ENCODE measurements at regions not wholly inside any gene's neighbourhood (a gene's known extent, or its start where the extent isn't known, plus 50 kb on each side); places are given as distances from the start of the nearest gene placed in this dataset.

DNA sequence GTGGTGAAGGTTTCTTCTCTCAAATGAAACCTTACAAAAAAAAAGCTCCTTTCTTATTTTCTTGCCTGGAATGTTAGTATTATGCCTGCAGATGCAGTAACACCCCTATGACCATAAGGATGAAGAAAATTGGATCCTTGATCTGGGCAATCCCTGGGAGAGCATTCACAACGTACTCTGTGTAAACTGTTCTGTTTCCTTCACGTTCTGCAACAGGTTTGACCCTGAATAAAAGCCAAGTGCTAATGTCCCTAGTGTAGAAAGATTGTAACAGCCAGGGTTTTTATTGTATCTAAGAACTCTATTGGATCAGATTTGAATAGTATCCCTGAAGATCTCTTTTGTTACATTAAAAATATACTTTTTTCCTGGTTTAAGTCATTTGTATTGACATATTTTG, 1639.6 kb upstream of the ACO1 start:
- TF ChIP-seq, protein P1, sequence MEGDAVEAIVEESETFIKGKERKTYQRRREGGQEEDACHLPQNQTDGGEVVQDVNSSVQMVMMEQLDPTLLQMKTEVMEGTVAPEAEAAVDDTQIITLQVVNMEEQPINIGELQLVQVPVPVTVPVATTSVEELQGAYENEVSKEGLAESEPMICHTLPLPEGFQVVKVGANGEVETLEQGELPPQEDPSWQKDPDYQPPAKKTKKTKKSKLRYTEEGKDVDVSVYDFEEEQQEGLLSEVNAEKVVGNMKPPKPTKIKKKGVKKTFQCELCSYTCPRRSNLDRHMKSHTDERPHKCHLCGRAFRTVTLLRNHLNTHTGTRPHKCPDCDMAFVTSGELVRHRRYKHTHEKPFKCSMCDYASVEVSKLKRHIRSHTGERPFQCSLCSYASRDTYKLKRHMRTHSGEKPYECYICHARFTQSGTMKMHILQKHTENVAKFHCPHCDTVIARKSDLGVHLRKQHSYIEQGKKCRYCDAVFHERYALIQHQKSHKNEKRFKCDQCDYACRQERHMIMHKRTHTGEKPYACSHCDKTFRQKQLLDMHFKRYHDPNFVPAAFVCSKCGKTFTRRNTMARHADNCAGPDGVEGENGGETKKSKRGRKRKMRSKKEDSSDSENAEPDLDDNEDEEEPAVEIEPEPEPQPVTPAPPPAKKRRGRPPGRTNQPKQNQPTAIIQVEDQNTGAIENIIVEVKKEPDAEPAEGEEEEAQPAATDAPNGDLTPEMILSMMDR (IDR thresholded peaks at IDR 0.05 in 2 of 3, conservative IDR thresholded peaks at IDR 0.05 in 1 of 3; ENCODE audit: borderline replicate concordance in 1 of 3, insufficient read depth in 1 of 3, low read depth in 2 of 3, low read length in 2 of 3), result no peak
- TF ChIP-seq, protein P2, sequence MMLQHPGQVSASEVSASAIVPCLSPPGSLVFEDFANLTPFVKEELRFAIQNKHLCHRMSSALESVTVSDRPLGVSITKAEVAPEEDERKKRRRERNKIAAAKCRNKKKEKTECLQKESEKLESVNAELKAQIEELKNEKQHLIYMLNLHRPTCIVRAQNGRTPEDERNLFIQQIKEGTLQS (IDR thresholded peaks at IDR 0.05), result no peak
- TF ChIP-seq, protein P3, sequence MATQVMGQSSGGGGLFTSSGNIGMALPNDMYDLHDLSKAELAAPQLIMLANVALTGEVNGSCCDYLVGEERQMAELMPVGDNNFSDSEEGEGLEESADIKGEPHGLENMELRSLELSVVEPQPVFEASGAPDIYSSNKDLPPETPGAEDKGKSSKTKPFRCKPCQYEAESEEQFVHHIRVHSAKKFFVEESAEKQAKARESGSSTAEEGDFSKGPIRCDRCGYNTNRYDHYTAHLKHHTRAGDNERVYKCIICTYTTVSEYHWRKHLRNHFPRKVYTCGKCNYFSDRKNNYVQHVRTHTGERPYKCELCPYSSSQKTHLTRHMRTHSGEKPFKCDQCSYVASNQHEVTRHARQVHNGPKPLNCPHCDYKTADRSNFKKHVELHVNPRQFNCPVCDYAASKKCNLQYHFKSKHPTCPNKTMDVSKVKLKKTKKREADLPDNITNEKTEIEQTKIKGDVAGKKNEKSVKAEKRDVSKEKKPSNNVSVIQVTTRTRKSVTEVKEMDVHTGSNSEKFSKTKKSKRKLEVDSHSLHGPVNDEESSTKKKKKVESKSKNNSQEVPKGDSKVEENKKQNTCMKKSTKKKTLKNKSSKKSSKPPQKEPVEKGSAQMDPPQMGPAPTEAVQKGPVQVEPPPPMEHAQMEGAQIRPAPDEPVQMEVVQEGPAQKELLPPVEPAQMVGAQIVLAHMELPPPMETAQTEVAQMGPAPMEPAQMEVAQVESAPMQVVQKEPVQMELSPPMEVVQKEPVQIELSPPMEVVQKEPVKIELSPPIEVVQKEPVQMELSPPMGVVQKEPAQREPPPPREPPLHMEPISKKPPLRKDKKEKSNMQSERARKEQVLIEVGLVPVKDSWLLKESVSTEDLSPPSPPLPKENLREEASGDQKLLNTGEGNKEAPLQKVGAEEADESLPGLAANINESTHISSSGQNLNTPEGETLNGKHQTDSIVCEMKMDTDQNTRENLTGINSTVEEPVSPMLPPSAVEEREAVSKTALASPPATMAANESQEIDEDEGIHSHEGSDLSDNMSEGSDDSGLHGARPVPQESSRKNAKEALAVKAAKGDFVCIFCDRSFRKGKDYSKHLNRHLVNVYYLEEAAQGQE (IDR thresholded peaks at IDR 0.05; ENCODE audit: low read depth), result no peak
- no peak for TF ChIP-seq POLR2AphosphoS5 (IDR thresholded peaks at IDR 0.05; ENCODE audit: low read depth, low read length)
- TF ChIP-seq POLR2A (IDR thresholded peaks at IDR 0.05; ENCODE audit: borderline replicate concordance, extremely low read depth, insufficient read depth, insufficient read length), result no peak
- TF ChIP-seq, protein P4, sequence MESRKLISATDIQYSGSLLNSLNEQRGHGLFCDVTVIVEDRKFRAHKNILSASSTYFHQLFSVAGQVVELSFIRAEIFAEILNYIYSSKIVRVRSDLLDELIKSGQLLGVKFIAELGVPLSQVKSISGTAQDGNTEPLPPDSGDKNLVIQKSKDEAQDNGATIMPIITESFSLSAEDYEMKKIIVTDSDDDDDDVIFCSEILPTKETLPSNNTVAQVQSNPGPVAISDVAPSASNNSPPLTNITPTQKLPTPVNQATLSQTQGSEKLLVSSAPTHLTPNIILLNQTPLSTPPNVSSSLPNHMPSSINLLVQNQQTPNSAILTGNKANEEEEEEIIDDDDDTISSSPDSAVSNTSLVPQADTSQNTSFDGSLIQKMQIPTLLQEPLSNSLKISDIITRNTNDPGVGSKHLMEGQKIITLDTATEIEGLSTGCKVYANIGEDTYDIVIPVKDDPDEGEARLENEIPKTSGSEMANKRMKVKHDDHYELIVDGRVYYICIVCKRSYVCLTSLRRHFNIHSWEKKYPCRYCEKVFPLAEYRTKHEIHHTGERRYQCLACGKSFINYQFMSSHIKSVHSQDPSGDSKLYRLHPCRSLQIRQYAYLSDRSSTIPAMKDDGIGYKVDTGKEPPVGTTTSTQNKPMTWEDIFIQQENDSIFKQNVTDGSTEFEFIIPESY (IDR thresholded peaks at IDR 0.05; ENCODE audit: extremely low read depth, insufficient replicate concordance, low read length), result no peak
- TF ChIP-seq RAD21 (IDR thresholded peaks at IDR 0.05; ENCODE audit: low read depth), result no peak
- TF ChIP-seq, protein P5, sequence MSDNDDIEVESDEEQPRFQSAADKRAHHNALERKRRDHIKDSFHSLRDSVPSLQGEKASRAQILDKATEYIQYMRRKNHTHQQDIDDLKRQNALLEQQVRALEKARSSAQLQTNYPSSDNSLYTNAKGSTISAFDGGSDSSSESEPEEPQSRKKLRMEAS (IDR thresholded peaks at IDR 0.05), result no peak
- TF ChIP-seq SP1 (IDR thresholded peaks at IDR 0.05; ENCODE audit: low read depth), result no peak
